PC-3 (cell line): ENCODE measurements at regions not wholly inside any gene's neighbourhood (a gene's known extent, or its start where the extent isn't known, plus 50 kb on each side); places are given as distances from the start of the nearest gene placed in this dataset.

Experiments used
- ATAC-seq: fragments of 200-7000 bp; cut with Tn5 transposase; 2 replicates; pipeline ENCODE4 v1.9.1; 2020; ENCODE audit warnings: mild to moderate bottlenecking, moderate library complexity
- BruUV-seq: library from RNA; stranded (reverse); fragments of 400-500 nt; replicated peaks from 2 replicates; lab custom pipeline; 2021; lab: Mats Ljungman, UMichigan
- CTCF ChIA-PET: fragments of 300-600 bp; sonication (Branson Sonifier 250); formaldehyde crosslinking; loops from one replicate; lab custom pipeline; 2022; ENCODE audit warnings: antibody characterized with exemption; lab: Charles Lee
- POLR2A ChIA-PET: fragments of 300-600 bp; sonication (Branson Sonifier 250); formaldehyde crosslinking; loops from one replicate; lab custom pipeline; 2022; ENCODE audit warnings: antibody characterized with exemption; ENCODE audit not compliant: unreplicated experiment; lab: Charles Lee
- DNase-seq: peaks from one replicate; pipeline ENCODE4 v3.0.0-alpha.2; 2015
- H2AFZ ChIP-seq: fragments of 300-600 bp; sonication (generic); 2 replicates; pipeline ENCODE4 v1.6.0; 2016; ENCODE audit warnings: antibody characterized with exemption, low read length
- H3F3A ChIP-seq: fragments of 300-600 bp; sonication (generic); one replicate; pipeline ENCODE4 v1.6.0; 2017; ENCODE audit warnings: antibody characterized with exemption, low read length, control low read depth, mild to moderate bottlenecking; ENCODE audit not compliant: unreplicated experiment
- H3K27ac ChIP-seq: fragments of 300-600 bp; sonication (generic); 2 replicates; pipeline ENCODE4 v1.5.1; 2016; ENCODE audit warnings: mild to moderate bottlenecking, low read length
- H3K27me3 ChIP-seq: fragments of 300-600 bp; sonication (generic); 2 replicates; pipeline ENCODE4 v1.6.1; 2016; ENCODE audit warnings: low read length, mixed read lengths
- H3K36me3 ChIP-seq: fragments of 300-600 bp; sonication (generic); 2 replicates; pipeline ENCODE4 v1.6.1; 2016; ENCODE audit warnings: low read depth, mixed run types, low read length, mixed read lengths
- H3K4me1 ChIP-seq: fragments of 300-600 bp; sonication (generic); 2 replicates; pipeline ENCODE4 v1.5.1; 2016; ENCODE audit warnings: low read length; ENCODE audit not compliant: insufficient read depth
- H3K4me2 ChIP-seq: fragments of 300-600 bp; sonication (generic); 2 replicates; pipeline ENCODE4 v1.6.0; 2016; ENCODE audit warnings: low read length
- H3K4me3 ChIP-seq: fragments of 300-600 bp; sonication (generic); 2 replicates; pipeline ENCODE4 v1.5.1; 2016; ENCODE audit warnings: mild to moderate bottlenecking, low read length, mixed read lengths
- H3K79me2 ChIP-seq: fragments of 300-600 bp; sonication (generic); 2 replicates; pipeline ENCODE4 v1.6.1; 2017; ENCODE audit warnings: low read length, mixed read lengths
- H3K9ac ChIP-seq: fragments of 300-600 bp; sonication (generic); 2 replicates; pipeline ENCODE4 v1.6.0; 2016; ENCODE audit warnings: mild to moderate bottlenecking, low read length
- H3K9me2 ChIP-seq: fragments of 300-600 bp; sonication (generic); replicated peaks from 2 replicates; pipeline ENCODE4 v1.6.1; 2016; ENCODE audit warnings: mixed run types, low read length, mixed read lengths
- H3K9me3 ChIP-seq: fragments of 300-600 bp; sonication (generic); 2 replicates; pipeline ENCODE4 v1.6.1; 2016; ENCODE audit warnings: low read length, mixed read lengths
- H4K20me1 ChIP-seq: fragments of 300-600 bp; sonication (generic); 2 replicates; pipeline ENCODE4 v1.6.1; 2016; ENCODE audit warnings: low read length, mixed read lengths
- CTCF ChIP-seq: fragments of 300-600 bp; sonication (generic); conservative IDR thresholded peaks from 2 replicates; pipeline ENCODE4 v1.5.1; 2017; ENCODE audit warnings: antibody characterized with exemption, low read depth, mild to moderate bottlenecking, low read length
- EZH2 ChIP-seq: fragments of 300-600 bp; sonication (generic); IDR thresholded peaks from one replicate; pipeline ENCODE4 v1.6.1; 2017; ENCODE audit warnings: antibody characterized with exemption, mild to moderate bottlenecking, low read length; ENCODE audit not compliant: unreplicated experiment
- EZH2phosphoT487 ChIP-seq: fragments of 300-600 bp; sonication (generic); IDR thresholded peaks from 2 replicates; pipeline ENCODE4 v1.6.1; 2018; ENCODE audit warnings: mild to moderate bottlenecking, antibody characterized with exemption, low read length, borderline replicate concordance
- intact Hi-C: fragments of 100-400 bp; cut with micrococcal nuclease; formaldehyde crosslinking; loops from 2 replicates; pipeline ENCODE4 v1.9.0; 2023

GRCh38 chr4:159498446-159499115 is 395.7 kb downstream of the RAPGEF2 start:
- DNase-seq (no peak), ATAC-seq (no peak)
- Histone ChIP-seq H3K9me3 (no peaks in the 10 kb centered on the region), H3K36me3 (no peaks in the 10 kb centered on the region), H4K20me1 (no peaks in the 10 kb centered on the region), H3K4me1 (no peaks in the 10 kb centered on the region), H3K27me3 (no peaks in the 10 kb centered on the region), H3K27ac (no peak overlapping the region), H3K4me3 (no peak overlapping the region), H3K9me2 (no peaks in the 10 kb centered on the region), H3F3A (no peaks in the 10 kb centered on the region), H3K9ac (no peak overlapping the region), H3K4me2 (no peak overlapping the region), H2AFZ (no peak overlapping the region), H3K79me2 (no peaks in the 10 kb centered on the region)
- intact Hi-C loops: no loop called here
- ChIA-PET POLR2A (no interaction called here), CTCF (no interaction called here)
- BruUV-seq: no TSS peak
- TF ChIP-seq CTCF (no peak), EZH2 (no peak), EZH2phosphoT487 (no peak)

DNA sequence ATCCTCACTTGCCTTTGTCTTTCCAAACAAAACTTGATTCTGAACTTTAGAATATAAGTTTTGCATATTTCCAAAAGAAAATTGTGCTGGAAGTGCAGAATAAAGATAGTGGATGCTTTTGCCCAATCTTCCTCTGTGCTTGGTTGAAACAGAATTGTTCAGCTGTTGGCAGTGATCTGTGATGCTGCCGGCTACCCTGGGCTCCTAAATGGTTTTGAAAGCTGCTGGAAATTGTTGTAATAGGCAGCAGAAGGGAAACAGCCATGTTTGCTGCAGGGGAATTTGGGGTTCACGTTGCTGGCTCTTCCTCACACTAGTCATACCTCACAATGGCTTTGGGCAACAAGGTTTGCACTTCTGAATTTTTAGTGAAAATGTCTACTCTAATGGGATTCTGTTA is 398.0 kb downstream of the RAPGEF2 start:
- Histone ChIP-seq H4K20me1 (no peaks in the 10 kb centered on the region), H3K9ac (no peak overlapping the region)
- DNase-seq: no peak

More for the DNA sequence above, 398.0 kb downstream of the RAPGEF2 start:
- BruUV-seq: no TSS peak
- intact Hi-C loops: no loop called here
- ChIA-PET CTCF (no interaction called here), POLR2A (no interaction called here)
- ATAC-seq: no peak
- no peaks in the 10 kb centered on the region for H3K4me1 ChIP-seq
- no peak overlapping the region for H3K4me3 ChIP-seq
- no peaks in the 10 kb centered on the region for H3K9me2 ChIP-seq
- no peaks in the 10 kb centered on the region for H3K36me3 ChIP-seq
- no peak overlapping the region for H3K27ac ChIP-seq
- no peaks in the 10 kb centered on the region for H3K79me2 ChIP-seq
- no peaks in the 10 kb centered on the region for H3F3A ChIP-seq
- no peaks in the 10 kb centered on the region for H3K27me3 ChIP-seq
- no peak overlapping the region for H3K4me2 ChIP-seq
- TF ChIP-seq EZH2 (no peak), CTCF (no peak), EZH2phosphoT487 (no peak)
- no peak overlapping the region for H2AFZ ChIP-seq
- H3K9me3 ChIP-seq: no peaks in the 10 kb centered on the region
